HCT116 (cell line): ENCODE measurements at regions not wholly inside any gene's neighbourhood (a gene's known extent, or its start where the extent isn't known, plus 50 kb on each side); places are given as distances from the start of the nearest gene placed in this dataset.

Experiments used
- RAD21 ChIP-seq: IDR thresholded peaks from 2 replicates; pipeline ENCODE4 v1.6.1; 2012; ENCODE audit warnings: low read depth, mild to moderate bottlenecking
- ZBTB33 ChIP-seq: IDR thresholded peaks from 2 replicates; pipeline ENCODE4 v1.6.1; 2011; ENCODE audit warnings: mild to moderate bottlenecking, low read length, moderate library complexity; ENCODE audit not compliant: insufficient replicate concordance; ENCODE audit errors: extremely low read depth

- no peak for TF ChIP-seq RAD21
- no peak for TF ChIP-seq ZBTB33
These were observed 708.6 kb upstream of the TMEM132C start for GRCh38 chr12:127558361-127558760.
